ENCODE measurements at regions not wholly inside any gene's neighbourhood (a gene's known extent, or its start where the extent isn't known, plus 50 kb on each side); places are given as distances from the start of the nearest gene placed in this dataset.

DNA sequence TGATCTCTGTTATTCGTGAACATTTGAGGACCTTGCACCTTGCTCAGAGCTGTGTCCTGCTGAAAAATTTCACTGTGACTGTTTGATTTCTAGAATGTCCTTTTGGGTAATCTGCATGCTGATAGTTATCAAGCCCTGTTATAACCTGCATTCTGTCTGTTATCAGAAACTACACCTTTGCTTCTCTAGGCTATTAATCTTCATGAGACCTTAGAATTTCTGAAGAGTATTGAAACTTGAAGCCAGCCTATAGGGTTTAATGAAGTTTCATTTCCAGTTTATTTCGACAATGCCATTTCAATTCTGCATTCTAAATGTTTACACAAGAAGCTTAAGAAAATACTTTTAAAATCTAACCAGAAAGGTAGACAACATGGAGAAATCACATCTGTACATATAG, 856.2 kb downstream of the SORCS1 start:
- Histone ChIP-seq H3K9ac (ENCODE audit: low read depth, low read length) (no peak overlapping the region), H3K27ac (ENCODE audit: insufficient read depth, low read length) (no peak overlapping the region), H2AK5ac (ENCODE audit: low read depth, low read length) (no peak overlapping the region), H4K20me1 (ENCODE audit: insufficient read depth, low read length) (no peaks in the 10 kb centered on the region), H3K23ac (ENCODE audit: low read depth, low read length) (no peak overlapping the region), H3K27me3 (ENCODE audit: control insufficient read depth, insufficient read depth, low read length) (no peaks in the 10 kb centered on the region), H3K56ac (ENCODE audit: extremely low read depth, insufficient read depth, low read length) (no peak overlapping the region), H3K4me1 (ENCODE audit: control insufficient read depth, insufficient read depth, low read length) (no peaks in the 10 kb centered on the region), H2AFZ (replicated peaks; ENCODE audit: low read length, poor library complexity) (no peak overlapping the region), H2BK15ac (ENCODE audit: low read depth, low read length) (no peak overlapping the region), H2BK120ac (ENCODE audit: low read depth, low read length) (no peak overlapping the region), H2BK5ac (ENCODE audit: low read depth, low read length, poor library complexity, severe bottlenecking) (no peak overlapping the region), H4K91ac (ENCODE audit: insufficient read depth, low read depth, low read length) (no peak overlapping the region), H3K36me3 (ENCODE audit: control insufficient read depth, insufficient read depth, low read length) (no peaks in the 10 kb centered on the region), H4K8ac (ENCODE audit: low read depth in 2 of 2, low read length in 2 of 2) (no peak overlapping the region), H3K9me3 (ENCODE audit: control insufficient read depth, insufficient read depth, low read length) (no peaks in the 10 kb centered on the region), H3K4ac (ENCODE audit: low read depth, low read length) (no peak overlapping the region), H3K4me3 (ENCODE audit: insufficient read depth, low read depth, low read length) (no peak overlapping the region), H4K5ac (ENCODE audit: low read depth, low read length) (no peak overlapping the region), H2AK9ac (replicated peaks; ENCODE audit: low read depth, low read length, poor library complexity) (no peak overlapping the region), H3K9me1 (ENCODE audit: insufficient read depth, low read length) (no peaks in the 10 kb centered on the region), H2BK20ac (ENCODE audit: low read depth, low read length) (no peak overlapping the region), H3K79me1 (ENCODE audit: low read depth in 1 of 2, low read length in 2 of 2) (no peaks in the 10 kb centered on the region), H3K18ac (ENCODE audit: low read depth, low read length) (no peak overlapping the region), H3K14ac (replicated peaks; ENCODE audit: low read depth, low read length) (no peak overlapping the region), H3K4me2 (ENCODE audit: low read depth, low read length) (no peak overlapping the region)
- POLR2A ChIA-PET (ENCODE audit: unreplicated experiment), result no interaction called here
- TF ChIP-seq MAFK (IDR thresholded peaks at IDR 0.05; ENCODE audit: low read depth, low read length), result no peak
- no peak for TF ChIP-seq CHD1 (IDR thresholded peaks at IDR 0.05; ENCODE audit: low read depth, low read length)
- no peak for TF ChIP-seq FOS (IDR thresholded peaks at IDR 0.05; ENCODE audit: low read depth, low read length)
- TF ChIP-seq POLR2A (IDR thresholded peaks at IDR 0.05; ENCODE audit: low read depth, low read length), result no peak
- TF ChIP-seq, protein P1, sequence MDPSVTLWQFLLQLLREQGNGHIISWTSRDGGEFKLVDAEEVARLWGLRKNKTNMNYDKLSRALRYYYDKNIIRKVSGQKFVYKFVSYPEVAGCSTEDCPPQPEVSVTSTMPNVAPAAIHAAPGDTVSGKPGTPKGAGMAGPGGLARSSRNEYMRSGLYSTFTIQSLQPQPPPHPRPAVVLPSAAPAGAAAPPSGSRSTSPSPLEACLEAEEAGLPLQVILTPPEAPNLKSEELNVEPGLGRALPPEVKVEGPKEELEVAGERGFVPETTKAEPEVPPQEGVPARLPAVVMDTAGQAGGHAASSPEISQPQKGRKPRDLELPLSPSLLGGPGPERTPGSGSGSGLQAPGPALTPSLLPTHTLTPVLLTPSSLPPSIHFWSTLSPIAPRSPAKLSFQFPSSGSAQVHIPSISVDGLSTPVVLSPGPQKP (IDR thresholded peaks at IDR 0.05; ENCODE audit: borderline replicate concordance, low read depth, low read length), result no peak
- TF ChIP-seq MAZ (IDR thresholded peaks at IDR 0.05; ENCODE audit: borderline replicate concordance, low read depth, low read length), result no peak
- no peak for TF ChIP-seq BHLHE40 (IDR thresholded peaks at IDR 0.05; ENCODE audit: low read depth, low read length)
- TF ChIP-seq USF2 (IDR thresholded peaks at IDR 0.05; ENCODE audit: low read depth, low read length), result no peak
- TF ChIP-seq RFX5 (IDR thresholded peaks at IDR 0.05; ENCODE audit: low read depth, low read length), result no peak
- TF ChIP-seq MXI1 (IDR thresholded peaks at IDR 0.05; ENCODE audit: borderline replicate concordance, low read depth, low read length), result no peak
- no peak for TF ChIP-seq RCOR1 (IDR thresholded peaks at IDR 0.05; ENCODE audit: insufficient replicate concordance, low read length)
- TF ChIP-seq CEBPB (IDR thresholded peaks at IDR 0.05; ENCODE audit: low read depth, low read length), result no peak
- TF ChIP-seq NFE2L2 (IDR thresholded peaks at IDR 0.05; ENCODE audit: low read depth, low read length), result no peak
- no peak for TF ChIP-seq RAD21 (IDR thresholded peaks at IDR 0.05; ENCODE audit: low read length)
- TF ChIP-seq, protein P2, sequence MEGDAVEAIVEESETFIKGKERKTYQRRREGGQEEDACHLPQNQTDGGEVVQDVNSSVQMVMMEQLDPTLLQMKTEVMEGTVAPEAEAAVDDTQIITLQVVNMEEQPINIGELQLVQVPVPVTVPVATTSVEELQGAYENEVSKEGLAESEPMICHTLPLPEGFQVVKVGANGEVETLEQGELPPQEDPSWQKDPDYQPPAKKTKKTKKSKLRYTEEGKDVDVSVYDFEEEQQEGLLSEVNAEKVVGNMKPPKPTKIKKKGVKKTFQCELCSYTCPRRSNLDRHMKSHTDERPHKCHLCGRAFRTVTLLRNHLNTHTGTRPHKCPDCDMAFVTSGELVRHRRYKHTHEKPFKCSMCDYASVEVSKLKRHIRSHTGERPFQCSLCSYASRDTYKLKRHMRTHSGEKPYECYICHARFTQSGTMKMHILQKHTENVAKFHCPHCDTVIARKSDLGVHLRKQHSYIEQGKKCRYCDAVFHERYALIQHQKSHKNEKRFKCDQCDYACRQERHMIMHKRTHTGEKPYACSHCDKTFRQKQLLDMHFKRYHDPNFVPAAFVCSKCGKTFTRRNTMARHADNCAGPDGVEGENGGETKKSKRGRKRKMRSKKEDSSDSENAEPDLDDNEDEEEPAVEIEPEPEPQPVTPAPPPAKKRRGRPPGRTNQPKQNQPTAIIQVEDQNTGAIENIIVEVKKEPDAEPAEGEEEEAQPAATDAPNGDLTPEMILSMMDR (conservative IDR thresholded peaks at IDR 0.05; ENCODE audit: low read depth, low read length), result no peak
- no peak for TF ChIP-seq SMC3 (IDR thresholded peaks at IDR 0.05; ENCODE audit: low read depth, low read length)
- intact Hi-C loops (cut with micrococcal nuclease), result no loop called here
- CTCF ChIA-PET, result no interaction called here
- dilution Hi-C loops (cut with HindIII; ENCODE audit: low sequenced_read_pairs, unreplicated experiment), result no loop called here
- no CpG with 5 or more reads among the region's 2 CpGs for WGBS, 2 experiments (ENCODE audit: extremely low coverage in 2 of 2, insufficient read length in 1 of 2)
- in situ Hi-C loops (cut with MboI; ENCODE audit: low sequenced_read_pairs), result no loop called here
- no peak for ATAC-seq (ENCODE audit: low read depth)
- no peak for DNase-seq
- BruUV-seq (replicated peaks), result no TSS peak
